ENCODE measurements at regions not wholly inside any gene's neighbourhood (a gene's known extent, or its start where the extent isn't known, plus 50 kb on each side); places are given as distances from the start of the nearest gene placed in this dataset.

GRCh38 chr12:89992668-89993451 lies 284.2 kb upstream of the ATP2B1 start:
- H2AFZ ChIP-seq (ENCODE audit: low read length), result no peak overlapping the region
- no peak overlapping the region for H3K4me3 ChIP-seq (ENCODE audit: low read length)
- no peaks in the 10 kb centered on the region for H4K20me1 ChIP-seq (ENCODE audit: insufficient read depth, low read length)
- H3K27me3 ChIP-seq (replicated peaks; ENCODE audit: insufficient read depth, low read length), result no peaks in the 10 kb centered on the region
- H3K9me2 ChIP-seq (replicated peaks; ENCODE audit: insufficient read depth, low read length), result no peaks in the 10 kb centered on the region
- DNase-seq, result no peak
- no peaks in the 10 kb centered on the region for H3K79me2 ChIP-seq (ENCODE audit: low read length)
- no peak overlapping the region for H3K4me2 ChIP-seq (ENCODE audit: low read depth, low read length)
- H3F3A ChIP-seq (ENCODE audit: insufficient read depth, low read length), result no peaks in the 10 kb centered on the region
- TF ChIP-seq EZH2phosphoT487 (IDR thresholded peaks at IDR 0.05; ENCODE audit: low read length) (no peak), CTCF (IDR thresholded peaks at IDR 0.05; ENCODE audit: low read length) (no peak), EZH2 (optimal IDR thresholded peaks at IDR 0.05; ENCODE audit: low read depth, low read length) (no peak)
- H3K9ac ChIP-seq (ENCODE audit: low read length), result no peak overlapping the region
- no peaks in the 10 kb centered on the region for H3K4me1 ChIP-seq (ENCODE audit: low read length)
- no peaks in the 10 kb centered on the region for H3K36me3 ChIP-seq (replicated peaks; ENCODE audit: insufficient read depth, low read length)
- no peak overlapping the region for H3K27ac ChIP-seq (ENCODE audit: low read length)
- no peaks in the 10 kb centered on the region for H3K9me3 ChIP-seq (replicated peaks; ENCODE audit: insufficient read depth, low read length)

- Histone ChIP-seq H3K4me2 (ENCODE audit: low read depth, low read length) (no peak overlapping the region), H3K9ac (ENCODE audit: low read length) (no peak overlapping the region)
These were observed 283.4 kb upstream of the ATP2B1 start for GRCh38 chr12:89991807-89992590.

GRCh38 chr12:89988188-89988915 lies 279.7 kb upstream of the ATP2B1 start:
- TF ChIP-seq EZH2phosphoT487 (IDR thresholded peaks at IDR 0.05; ENCODE audit: low read length), result no peak
- TF ChIP-seq CTCF (IDR thresholded peaks at IDR 0.05; ENCODE audit: low read length), result no peak
- TF ChIP-seq EZH2 (optimal IDR thresholded peaks at IDR 0.05; ENCODE audit: low read depth, low read length), result no peak
- Histone ChIP-seq H4K20me1 (ENCODE audit: insufficient read depth, low read length) (no peaks in the 10 kb centered on the region), H3K27ac (ENCODE audit: low read length) (no peak overlapping the region), H3K9me3 (replicated peaks; ENCODE audit: insufficient read depth, low read length) (no peaks in the 10 kb centered on the region), H3K4me2 (ENCODE audit: low read depth, low read length) (no peak overlapping the region), H3F3A (ENCODE audit: insufficient read depth, low read length) (no peaks in the 10 kb centered on the region), H3K79me2 (ENCODE audit: low read length) (no peaks in the 10 kb centered on the region), H3K36me3 (replicated peaks; ENCODE audit: insufficient read depth, low read length) (no peaks in the 10 kb centered on the region), H3K9ac (ENCODE audit: low read length) (no peak overlapping the region), H2AFZ (ENCODE audit: low read length) (no peak overlapping the region), H3K4me3 (ENCODE audit: low read length) (no peak overlapping the region), H3K9me2 (replicated peaks; ENCODE audit: insufficient read depth, low read length) (no peaks in the 10 kb centered on the region), H3K4me1 (ENCODE audit: low read length) (no peaks in the 10 kb centered on the region), H3K27me3 (replicated peaks; ENCODE audit: insufficient read depth, low read length) (no peaks in the 10 kb centered on the region)
- DNase-seq, result no peak

More at GRCh38 chr12:89991807-89992590, 283.4 kb upstream of the ATP2B1 start:
- Histone ChIP-seq H2AFZ (ENCODE audit: low read length) (no peak overlapping the region), H3K79me2 (ENCODE audit: low read length) (no peaks in the 10 kb centered on the region), H3K27ac (ENCODE audit: low read length) (no peak overlapping the region), H3K9me3 (replicated peaks; ENCODE audit: insufficient read depth, low read length) (no peaks in the 10 kb centered on the region), H4K20me1 (ENCODE audit: insufficient read depth, low read length) (no peaks in the 10 kb centered on the region), H3K4me1 (ENCODE audit: low read length) (no peaks in the 10 kb centered on the region), H3K9me2 (replicated peaks; ENCODE audit: insufficient read depth, low read length) (no peaks in the 10 kb centered on the region), H3K36me3 (replicated peaks; ENCODE audit: insufficient read depth, low read length) (no peaks in the 10 kb centered on the region), H3K27me3 (replicated peaks; ENCODE audit: insufficient read depth, low read length) (no peaks in the 10 kb centered on the region), H3F3A (ENCODE audit: insufficient read depth, low read length) (no peaks in the 10 kb centered on the region), H3K4me3 (ENCODE audit: low read length) (no peak overlapping the region)
- DNase-seq, result no peak
- TF ChIP-seq EZH2 (optimal IDR thresholded peaks at IDR 0.05; ENCODE audit: low read depth, low read length), result no peak
- TF ChIP-seq CTCF (IDR thresholded peaks at IDR 0.05; ENCODE audit: low read length), result no peak
- no peak for TF ChIP-seq EZH2phosphoT487 (IDR thresholded peaks at IDR 0.05; ENCODE audit: low read length)
